Lower lobe of right lung (tissue), 2 donors: ENCODE measurements at regions not wholly inside any gene's neighbourhood (a gene's known extent, or its start where the extent isn't known, plus 50 kb on each side); places are given as distances from the start of the nearest gene placed in this dataset.

Experiments used
- ATAC-seq, 2 donors: fragments of 200-7000 bp; cut with Tn5 transposase; one replicate each; pipeline ENCODE4 v1.9.1; 2020 to 2022; ENCODE audit warnings: mild to moderate bottlenecking in 2 of 2, moderate library complexity in 2 of 2
- DNase-seq: peaks from one replicate; pipeline ENCODE4 v3.0.0-alpha.2; 2020
- H3K27ac ChIP-seq: fragments of 200-600 bp; one replicate; pipeline ENCODE4 v1.8.0; 2022
- H3K27me3 ChIP-seq: fragments of 200-600 bp; one replicate; pipeline ENCODE4 v1.8.0; 2022; ENCODE audit warnings: low read depth
- H3K36me3 ChIP-seq: fragments of 200-600 bp; one replicate; pipeline ENCODE4 v1.8.0; 2022; ENCODE audit warnings: mild to moderate bottlenecking
- H3K4me1 ChIP-seq: fragments of 200-600 bp; one replicate; pipeline ENCODE4 v1.8.0; 2022
- H3K4me3 ChIP-seq: fragments of 200-600 bp; one replicate; pipeline ENCODE4 v1.8.0; 2022; ENCODE audit warnings: mild to moderate bottlenecking
- H3K9me3 ChIP-seq: fragments of 200-600 bp; one replicate; pipeline ENCODE4 v1.8.0; 2022
- intact Hi-C: fragments of 100-400 bp; cut with DNase I; formaldehyde crosslinking; loops from one replicate; pipeline ENCODE4 v1.11.0; 2022
- TF ChIP-seq, protein P1 (sequence below): fragments of 200-600 bp; IDR thresholded peaks from one replicate; pipeline ENCODE4 v1.8.0; 2022; ENCODE audit warnings: antibody characterized with exemption, mild to moderate bottlenecking
- donor health status: DM: no; HTN: yes; CAD: no; lungs with severe emphysema.

DNA sequence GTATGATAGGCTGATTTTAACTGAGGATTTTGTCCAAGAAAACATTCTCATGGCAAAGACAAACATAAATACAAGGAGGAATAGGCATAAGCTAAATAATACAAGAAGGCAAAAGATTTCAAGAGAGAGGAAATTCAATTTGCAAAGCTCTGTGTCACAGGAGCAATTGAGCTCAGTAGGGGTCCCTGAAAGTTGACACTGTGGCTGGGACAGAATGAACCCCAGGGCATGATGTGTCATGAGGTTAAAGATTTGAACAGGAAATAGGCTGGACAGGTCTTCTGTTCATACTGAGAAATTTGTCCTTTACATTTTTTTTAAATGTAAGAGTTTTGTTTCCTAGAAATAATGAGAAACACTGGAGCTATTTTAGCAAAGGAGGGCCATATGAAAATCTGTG lies 555.4 kb upstream of the NEGR1 start:
- DNase-seq (no peak), ATAC-seq (no peak)
- Histone ChIP-seq H3K36me3 (no peaks in the 10 kb centered on the region), H3K9me3 (peaks cover 6% of the 10 kb centered on the region), H3K27ac (no peak overlapping the region), H3K4me3 (no peak overlapping the region), H3K4me1 (no peaks in the 10 kb centered on the region), H3K27me3 (no peaks in the 10 kb centered on the region)
- intact Hi-C loops = no loop called here
- TF ChIP-seq, protein P1, sequence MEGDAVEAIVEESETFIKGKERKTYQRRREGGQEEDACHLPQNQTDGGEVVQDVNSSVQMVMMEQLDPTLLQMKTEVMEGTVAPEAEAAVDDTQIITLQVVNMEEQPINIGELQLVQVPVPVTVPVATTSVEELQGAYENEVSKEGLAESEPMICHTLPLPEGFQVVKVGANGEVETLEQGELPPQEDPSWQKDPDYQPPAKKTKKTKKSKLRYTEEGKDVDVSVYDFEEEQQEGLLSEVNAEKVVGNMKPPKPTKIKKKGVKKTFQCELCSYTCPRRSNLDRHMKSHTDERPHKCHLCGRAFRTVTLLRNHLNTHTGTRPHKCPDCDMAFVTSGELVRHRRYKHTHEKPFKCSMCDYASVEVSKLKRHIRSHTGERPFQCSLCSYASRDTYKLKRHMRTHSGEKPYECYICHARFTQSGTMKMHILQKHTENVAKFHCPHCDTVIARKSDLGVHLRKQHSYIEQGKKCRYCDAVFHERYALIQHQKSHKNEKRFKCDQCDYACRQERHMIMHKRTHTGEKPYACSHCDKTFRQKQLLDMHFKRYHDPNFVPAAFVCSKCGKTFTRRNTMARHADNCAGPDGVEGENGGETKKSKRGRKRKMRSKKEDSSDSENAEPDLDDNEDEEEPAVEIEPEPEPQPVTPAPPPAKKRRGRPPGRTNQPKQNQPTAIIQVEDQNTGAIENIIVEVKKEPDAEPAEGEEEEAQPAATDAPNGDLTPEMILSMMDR = no peak

DNA sequence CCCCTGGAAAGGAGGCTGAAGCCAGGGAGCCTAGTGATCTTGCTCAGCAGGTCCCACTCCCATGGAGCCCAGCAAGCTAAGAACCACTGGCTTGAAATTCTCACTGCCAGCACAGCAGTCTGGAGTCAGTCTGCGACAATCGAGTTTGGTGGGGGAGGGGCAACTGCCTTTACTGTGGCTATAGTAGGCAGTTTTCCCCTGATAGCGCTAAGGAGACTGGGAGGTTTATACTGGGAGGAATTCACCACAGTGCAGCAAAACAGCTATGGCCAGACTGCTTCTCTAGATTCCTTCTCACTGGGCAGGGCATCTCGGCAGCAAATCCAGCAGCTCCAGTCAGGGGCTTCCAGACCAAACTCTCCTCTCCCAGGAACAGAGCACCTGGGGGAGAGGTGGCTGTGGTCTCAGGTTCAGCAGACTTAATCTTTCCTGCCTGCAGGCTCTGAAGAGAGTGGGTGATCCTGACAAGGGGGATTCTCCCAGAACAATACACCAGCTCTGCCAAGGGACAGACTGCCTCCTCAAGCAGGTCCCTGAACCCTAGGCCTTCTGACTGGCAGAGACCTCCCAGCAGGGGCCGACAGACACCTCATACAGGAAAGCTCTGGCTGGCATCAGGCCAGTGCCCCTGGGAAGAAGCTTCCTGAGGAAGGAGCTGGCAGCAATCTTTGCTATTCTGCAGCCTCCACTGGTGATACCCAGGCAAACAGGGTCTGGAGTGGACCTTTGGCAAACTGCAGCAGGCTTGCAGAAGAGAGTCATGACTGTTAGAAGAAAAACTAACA lies 548.5 kb upstream of the NEGR1 start:
- TF ChIP-seq, protein P1 = no peak
- intact Hi-C loops = no loop called here

DNA sequence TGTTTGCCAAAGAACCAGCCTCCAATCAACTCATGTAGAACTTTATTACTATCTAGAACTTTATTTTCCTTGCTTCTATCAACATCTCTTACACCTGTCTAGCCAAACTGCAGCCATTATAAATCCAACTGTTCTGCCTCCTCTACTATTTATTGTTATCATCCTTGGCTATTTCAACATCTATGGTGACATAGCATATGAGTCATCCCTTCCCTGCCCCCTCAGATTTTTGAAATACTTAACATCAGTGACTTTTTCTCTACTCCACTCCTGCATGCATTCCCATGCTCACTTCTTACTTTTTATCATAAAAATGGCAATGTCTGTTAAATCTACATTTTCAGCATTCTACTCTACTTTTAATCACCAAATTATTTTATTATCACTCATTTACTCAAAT lies 544.9 kb upstream of the NEGR1 start:
- H3K36me3 ChIP-seq = no peaks in the 10 kb centered on the region
- no peaks in the 10 kb centered on the region for H3K27me3 ChIP-seq
- ATAC-seq = no peak
- no peaks in the 10 kb centered on the region for H3K9me3 ChIP-seq
- H3K4me3 ChIP-seq = no peak overlapping the region
- no peak for DNase-seq
- H3K27ac ChIP-seq = no peak overlapping the region
- intact Hi-C loops = no loop called here
- TF ChIP-seq, protein P1 = no peak
- no peaks in the 10 kb centered on the region for H3K4me1 ChIP-seq

More for the DNA sequence above, 548.5 kb upstream of the NEGR1 start:
- H3K9me3 ChIP-seq = peaks cover 6% of the 10 kb centered on the region
- H3K27me3 ChIP-seq = no peaks in the 10 kb centered on the region
- no peaks in the 10 kb centered on the region for H3K36me3 ChIP-seq
- ATAC-seq (no peak), DNase-seq (no peak)
- H3K4me3 ChIP-seq = no peak overlapping the region
- no peaks in the 10 kb centered on the region for H3K4me1 ChIP-seq
- H3K27ac ChIP-seq = no peak overlapping the region

- DNase-seq (no peak), ATAC-seq (no peak)
- H3K27ac ChIP-seq = no peak overlapping the region
- TF ChIP-seq, protein P1 = no peak
- H3K27me3 ChIP-seq = no peaks in the 10 kb centered on the region
- no peak overlapping the region for H3K4me3 ChIP-seq
- H3K9me3 ChIP-seq = no peaks in the 10 kb centered on the region
- H3K36me3 ChIP-seq = no peaks in the 10 kb centered on the region
- intact Hi-C loops = no loop called here
- no peaks in the 10 kb centered on the region for H3K4me1 ChIP-seq
Measured at GRCh38 chr1:72804541-72804940, 522.2 kb upstream of the NEGR1 start.

DNA sequence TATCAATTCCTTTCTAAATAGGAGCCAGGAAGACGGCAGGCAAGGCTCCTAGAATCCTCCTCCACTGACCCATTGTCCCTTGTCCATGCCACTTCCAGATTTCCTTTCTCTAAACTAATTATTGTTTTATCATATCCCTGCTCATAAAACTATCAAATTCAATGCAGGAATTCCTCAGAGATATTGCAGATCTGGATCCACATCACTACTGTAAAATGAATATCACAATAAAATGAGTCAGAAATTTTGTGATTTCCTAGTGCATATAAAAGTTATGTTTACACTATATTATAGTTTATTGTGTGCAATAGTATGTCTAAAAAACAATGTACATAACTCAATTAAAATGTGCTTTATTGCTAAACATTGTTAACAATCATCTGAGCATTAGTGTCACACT lies 498.7 kb upstream of the NEGR1 start:
- DNase-seq (no peak), ATAC-seq (no peak)
- no peak overlapping the region for H3K4me3 ChIP-seq
- H3K4me1 ChIP-seq = no peaks in the 10 kb centered on the region
- TF ChIP-seq, protein P1 = no peak
- intact Hi-C loops = no loop called here
- no peaks in the 10 kb centered on the region for H3K36me3 ChIP-seq
- no peaks in the 10 kb centered on the region for H3K27me3 ChIP-seq
- no peak overlapping the region for H3K27ac ChIP-seq
- H3K9me3 ChIP-seq = no peaks in the 10 kb centered on the region
